ENCODE measurements at regions not wholly inside any gene's neighbourhood (a gene's known extent, or its start where the extent isn't known, plus 50 kb on each side); places are given as distances from the start of the nearest gene placed in this dataset.

DNA sequence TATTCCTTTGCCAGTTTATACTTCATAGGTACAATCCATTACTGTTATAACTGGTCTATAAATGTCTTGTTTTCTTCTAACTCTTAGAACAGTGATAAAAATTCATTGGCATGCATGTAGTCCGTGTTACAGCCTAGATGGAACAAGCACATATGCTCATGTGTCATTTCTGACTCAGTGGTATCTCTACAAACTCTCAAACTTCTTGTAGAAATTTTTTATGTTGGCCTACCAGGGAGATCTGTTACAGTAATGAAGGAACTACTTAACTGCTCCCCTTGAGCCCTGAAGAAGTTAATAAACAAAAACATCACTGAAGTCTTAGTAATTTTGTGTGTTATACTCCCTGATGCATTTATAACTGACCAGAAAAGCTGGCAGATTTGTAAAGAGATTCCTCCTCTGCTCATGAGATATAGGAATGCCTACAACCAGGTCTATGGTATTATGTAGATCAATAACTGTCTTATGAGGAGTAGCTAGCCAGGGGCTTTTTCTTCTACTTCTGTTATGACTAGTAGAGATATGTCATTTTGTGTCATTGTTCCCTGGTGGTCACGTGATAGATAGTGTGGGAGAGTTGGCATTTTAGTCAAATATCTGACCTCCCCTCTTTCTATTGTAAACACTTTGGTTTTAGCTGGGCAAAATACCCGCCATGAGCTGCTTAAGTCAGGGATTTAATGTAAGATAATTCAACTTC, 53.7 kb upstream of the FAAH2 start:
- TF ChIP-seq CTCF (IDR thresholded peaks at IDR 0.05) (no peak), POLR2AphosphoS5 (IDR thresholded peaks at IDR 0.05) (no peak), POLR2A (IDR thresholded peaks at IDR 0.05) (no peak), EP300 (IDR thresholded peaks at IDR 0.05) (no peak)
